Mesenchymal stem cell (in vitro differentiated cells and primary cell): ENCODE measurements at regions not wholly inside any gene's neighbourhood (a gene's known extent, or its start where the extent isn't known, plus 50 kb on each side); places are given as distances from the start of the nearest gene placed in this dataset.
"Not testable (repeated sequence)": the region's sequence is repeated elsewhere in the genome, so short reads cannot be mapped to it uniquely, and the experiment has no call there.

Source experiments
- DNase-seq: peaks from one replicate; pipeline ENCODE4 v3.0.0-alpha.2; 2013
- H2AFZ ChIP-seq: one replicate; pipeline ENCODE4 v1.6.1; 2013; ENCODE audit warnings: low read depth, mild to moderate bottlenecking, control low read depth, inconsistent platforms, low read length, moderate library complexity
- H2AK5ac ChIP-seq: 2 replicates; pipeline ENCODE4 v1.6.1; 2013; ENCODE audit warnings: low read length, moderate library complexity, mild to moderate bottlenecking, inconsistent platforms; ENCODE audit not compliant: severe bottlenecking
- H2BK120ac ChIP-seq: one replicate; pipeline ENCODE4 v1.6.1; 2013; ENCODE audit warnings: low read depth, mild to moderate bottlenecking, inconsistent platforms, low read length, moderate library complexity
- H2BK12ac ChIP-seq, 2 experiments: one replicate each; pipeline ENCODE4 v1.6.1; 2013; ENCODE audit warnings: inconsistent platforms in 2 of 2, low read length in 2 of 2, mild to moderate bottlenecking in 2 of 2, moderate library complexity in 2 of 2, control low read depth in 1 of 2
- H2BK15ac ChIP-seq: one replicate; pipeline ENCODE4 v1.6.1; 2013; ENCODE audit warnings: mild to moderate bottlenecking, low read depth, inconsistent platforms; ENCODE audit not compliant: poor library complexity, severe bottlenecking
- H2BK5ac ChIP-seq: 2 replicates; pipeline ENCODE4 v1.6.1; 2013; ENCODE audit warnings: low read depth, mild to moderate bottlenecking, low read length, control low read depth, inconsistent platforms; ENCODE audit not compliant: poor library complexity, severe bottlenecking
- H3K14ac ChIP-seq, 2 experiments: one replicate each; pipeline ENCODE4 v1.6.1; 2013; ENCODE audit warnings: inconsistent platforms in 2 of 2, low read length in 2 of 2, control low read depth in 1 of 2, mild to moderate bottlenecking in 1 of 2, moderate library complexity in 1 of 2
- H3K18ac ChIP-seq, 2 experiments: one replicate each; pipeline ENCODE4 v1.6.1; 2013; ENCODE audit warnings: inconsistent platforms in 2 of 2, low read length in 2 of 2, control low read depth in 1 of 2, low read depth in 1 of 2, mild to moderate bottlenecking in 1 of 2
- H3K23ac ChIP-seq, 2 experiments: one replicate each; pipeline ENCODE4 v1.6.1; 2013; ENCODE audit warnings: inconsistent platforms in 2 of 2, low read length in 2 of 2, mild to moderate bottlenecking in 2 of 2, moderate library complexity in 2 of 2, control low read depth in 1 of 2
- H3K27ac ChIP-seq: 2 replicates; pipeline ENCODE4 v1.5.1; 2013; ENCODE audit warnings: mild to moderate bottlenecking, moderate library complexity, low read length, control low read depth, inconsistent platforms; ENCODE audit not compliant: poor library complexity, severe bottlenecking
- H3K27me3 ChIP-seq, 2 experiments: 2 replicates each; pipeline versions ENCODE4 v1.6.1 to v1.7.0; 2013; ENCODE audit warnings: low read length in 2 of 2, mild to moderate bottlenecking in 2 of 2, moderate library complexity in 2 of 2, control low read depth in 1 of 2, inconsistent platforms in 1 of 2; ENCODE audit not compliant: control insufficient read depth in 1 of 2, insufficient read depth in 1 of 2
- H3K36me3 ChIP-seq, 2 experiments: 2 replicates each; pipeline versions ENCODE4 v1.6.1 to v1.7.0; 2013; ENCODE audit warnings: low read length in 2 of 2, control low read depth in 1 of 2, inconsistent platforms in 1 of 2, low read depth in 1 of 2, mild to moderate bottlenecking in 1 of 2; ENCODE audit not compliant: insufficient read depth in 2 of 2, control insufficient read depth in 1 of 2
- H3K4ac ChIP-seq, 2 experiments: one replicate each; pipeline ENCODE4 v1.6.1; 2013; ENCODE audit warnings: inconsistent platforms in 2 of 2, low read length in 2 of 2, mild to moderate bottlenecking in 2 of 2, moderate library complexity in 2 of 2, control low read depth in 1 of 2, low read depth in 1 of 2
- H3K4me1 ChIP-seq: 2 replicates; pipeline ENCODE4 v1.6.1; 2013; ENCODE audit warnings: low read depth, low read length, control low read depth; ENCODE audit not compliant: control insufficient read depth, insufficient read depth
- H3K4me2 ChIP-seq: 2 replicates; pipeline ENCODE4 v1.6.1; 2013; ENCODE audit warnings: low read length, mild to moderate bottlenecking, inconsistent platforms; ENCODE audit not compliant: poor library complexity, severe bottlenecking
- H3K4me3 ChIP-seq, 2 experiments: 2 replicates each; pipeline versions ENCODE4 v1.5.1 to v1.7.0; 2013; ENCODE audit warnings: low read length in 2 of 2, mild to moderate bottlenecking in 2 of 2, control low read depth in 1 of 2, low read depth in 1 of 2; ENCODE audit not compliant: insufficient read depth in 1 of 2
- H3K79me1 ChIP-seq: replicated peaks from 2 replicates; pipeline ENCODE4 v1.6.1; 2013; ENCODE audit warnings: mild to moderate bottlenecking, control low read depth, low read length, inconsistent platforms; ENCODE audit not compliant: poor library complexity, severe bottlenecking
- H3K9ac ChIP-seq: 2 replicates; pipeline ENCODE4 v1.7.0; 2013; ENCODE audit warnings: mild to moderate bottlenecking, low read length, moderate library complexity
- H3K9me3 ChIP-seq: 2 replicates; pipeline ENCODE4 v1.7.0; 2013; ENCODE audit warnings: mild to moderate bottlenecking, low read length; ENCODE audit not compliant: control insufficient read depth
- H4K8ac ChIP-seq: one replicate; pipeline ENCODE4 v1.6.1; 2013; ENCODE audit warnings: inconsistent platforms, mild to moderate bottlenecking, low read length, moderate library complexity
- H4K91ac ChIP-seq: one replicate; pipeline ENCODE4 v1.6.1; 2013; ENCODE audit warnings: mild to moderate bottlenecking, low read length, inconsistent platforms
- WGBS: methylation state at CpG from one replicate; pipeline ENCODE4 v1.1.7; 2013; ENCODE audit warnings: mixed read lengths; 5-methylcytosine and 5-hydroxymethylcytosine counted together

- H2BK5ac ChIP-seq, H3K14ac ChIP-seq, H3K9ac ChIP-seq, H3K36me3 ChIP-seq, H3K4me3 ChIP-seq, H3K4me2 ChIP-seq, H2AK5ac ChIP-seq, H3K4me1 ChIP-seq, DNase-seq, H2BK12ac ChIP-seq, H3K79me1 ChIP-seq, H3K23ac ChIP-seq, H2BK120ac ChIP-seq, H3K4ac ChIP-seq, H3K27me3 ChIP-seq, H4K91ac ChIP-seq, H2BK15ac ChIP-seq, H2AFZ ChIP-seq, H3K9me3 ChIP-seq, H4K8ac ChIP-seq, H3K18ac ChIP-seq, H3K27ac ChIP-seq: not testable (repeated sequence)
- 97% methylated on average over 6 of the region's 6 CpGs for WGBS
These were observed 141.8 kb downstream of the COPRS start for GRCh38 chr17:31717251-31717650.

- H4K8ac ChIP-seq: no peak overlapping the region
- no peak overlapping the region for H2AK5ac ChIP-seq
- H3K9ac ChIP-seq: no peak overlapping the region
- H2BK12ac ChIP-seq: no peak overlapping the region
- no peak overlapping the region for H3K4me3 ChIP-seq
- H3K27ac ChIP-seq: no peak overlapping the region
- no peak overlapping the region for H2AFZ ChIP-seq
- no peak overlapping the region for H4K91ac ChIP-seq
- H3K23ac ChIP-seq: no peak overlapping the region
- H3K79me1 ChIP-seq: no peaks in the 10 kb centered on the region
- no peak overlapping the region for H3K4me2 ChIP-seq
- no peak overlapping the region for H3K18ac ChIP-seq
- no peaks in the 10 kb centered on the region for H3K36me3 ChIP-seq
- DNase-seq: no peak
- no peaks in the 10 kb centered on the region for H3K4me1 ChIP-seq
- H3K4ac ChIP-seq: no peak overlapping the region
- H3K9me3 ChIP-seq: no peaks in the 10 kb centered on the region
- no peaks in the 10 kb centered on the region for H3K27me3 ChIP-seq
- no peak overlapping the region for H2BK120ac ChIP-seq
- WGBS: 85% methylated on average over 4 of the region's 5 CpGs
- no peak overlapping the region for H2BK15ac ChIP-seq
- H3K14ac ChIP-seq: no peak overlapping the region
- H2BK5ac ChIP-seq: no peak overlapping the region
These were observed 143.6 kb downstream of the COPRS start for GRCh38 chr17:31715446-31715845.

- Histone ChIP-seq H3K9me3 (peaks cover 4% of the 10 kb centered on the region), H3K27me3 (no peaks in the 10 kb centered on the region), H3K4me3 (no peak overlapping the region), H3K4me1 (no peaks in the 10 kb centered on the region), H2BK15ac (no peak overlapping the region), H2BK120ac (no peak overlapping the region), H3K9ac (no peak overlapping the region), H3K4ac (no peak overlapping the region), H3K4me2 (no peak overlapping the region), H4K91ac (no peak overlapping the region), H2AK5ac (no peak overlapping the region), H4K8ac (no peak overlapping the region), H2BK12ac (no peak overlapping the region), H3K27ac (no peak overlapping the region), H2AFZ (no peak overlapping the region), H3K18ac (no peak overlapping the region), H2BK5ac (no peak overlapping the region), H3K14ac (no peak overlapping the region), H3K23ac (no peak overlapping the region), H3K79me1 (no peaks in the 10 kb centered on the region), H3K36me3 (no peaks in the 10 kb centered on the region)
- no peak for DNase-seq
- 95% methylated on average over 5 of the region's 10 CpGs for WGBS
These were observed 154.6 kb downstream of the COPRS start for GRCh38 chr17:31704483-31704882.

GRCh38 chr17:31702041-31702440, 157.0 kb downstream of the COPRS start:
- no peak for DNase-seq
- Histone ChIP-seq H4K8ac (no peak overlapping the region), H3K27ac (no peak overlapping the region), H3K4ac (no peak overlapping the region), H3K36me3 (no peaks in the 10 kb centered on the region), H3K4me3 (no peak overlapping the region), H3K18ac (no peak overlapping the region), H2BK15ac (no peak overlapping the region), H3K23ac (no peak overlapping the region), H4K91ac (no peak overlapping the region), H2BK12ac (no peak overlapping the region), H3K9me3 (peaks cover 4% of the 10 kb centered on the region), H2BK5ac (no peak overlapping the region), H3K4me1 (peaks cover 2% of the 10 kb centered on the region), H3K9ac (no peak overlapping the region), H3K79me1 (no peaks in the 10 kb centered on the region), H2AFZ (no peak overlapping the region), H3K4me2 (no peak overlapping the region), H2BK120ac (no peak overlapping the region), H2AK5ac (no peak overlapping the region), H3K27me3 (no peaks in the 10 kb centered on the region), H3K14ac (no peak overlapping the region)
- WGBS: 94% methylated on average over 3 of the region's 3 CpGs
